H1 (cell line): ENCODE measurements at regions not wholly inside any gene's neighbourhood (a gene's known extent, or its start where the extent isn't known, plus 50 kb on each side); places are given as distances from the start of the nearest gene placed in this dataset.

Experiments
- CTCF ChIA-PET: fragments of 300-600 bp; sonication (Branson Sonifier 250); formaldehyde crosslinking; loops from one replicate; lab custom pipeline; 2021; ENCODE audit not compliant: partially characterized antibody; lab: Charles Lee
- POLR2A ChIA-PET: fragments of 300-600 bp; sonication (Branson Sonifier 250); formaldehyde crosslinking; loops from one replicate; lab custom pipeline; 2021; ENCODE audit warnings: inconsistent platforms; ENCODE audit not compliant: partially characterized antibody; lab: Charles Lee
- DNase-seq, 2 experiments: peaks; one replicate each; pipeline versions ENCODE4 v3.0.0 to v3.0.0-alpha.2; 2010 to 2022; ENCODE audit warnings: low spot score in 2 of 2, low read depth in 1 of 2, mixed read lengths in 1 of 2
- FAIRE-seq: peaks from 2 replicates; lab custom pipeline; 2011; peaks lifted over from hg19 to GRCh38; lab: Jason Lieb, UNC
- H2AFZ ChIP-seq: 2 replicates; pipeline ENCODE4 v1.8.1; 2012; ENCODE audit warnings: low read length, inconsistent platforms
- H2AK5ac ChIP-seq: 2 replicates; pipeline ENCODE4 v1.6.1; 2013; ENCODE audit warnings: low read depth, low read length
- H2BK120ac ChIP-seq: replicated peaks from 2 replicates; pipeline ENCODE3; 2013; ENCODE audit warnings: low read depth, low read length, inconsistent platforms
- H2BK12ac ChIP-seq: 2 replicates; pipeline ENCODE4 v1.6.1; 2013; ENCODE audit warnings: low read depth, low read length
- H2BK15ac ChIP-seq: 2 replicates; pipeline ENCODE4 v1.6.1; 2013; ENCODE audit warnings: low read length
- H2BK20ac ChIP-seq: 2 replicates; pipeline ENCODE4 v1.6.1; 2013; ENCODE audit warnings: low read length
- H2BK5ac ChIP-seq: 2 replicates; pipeline ENCODE4 v1.6.1; 2013; ENCODE audit warnings: low read depth, low read length
- H3K14ac ChIP-seq: 2 replicates; pipeline ENCODE4 v1.6.1; 2013; ENCODE audit warnings: inconsistent platforms; ENCODE audit not compliant: insufficient read length
- H3K18ac ChIP-seq: 2 replicates; pipeline ENCODE4 v1.6.1; 2013; ENCODE audit warnings: low read length; ENCODE audit errors: extremely low read depth
- H3K23ac ChIP-seq: 2 replicates; pipeline ENCODE4 v1.6.1; 2013; ENCODE audit warnings: inconsistent platforms; ENCODE audit not compliant: insufficient read length
- H3K23me2 ChIP-seq: 2 replicates; pipeline ENCODE4 v1.6.1; 2013; ENCODE audit warnings: low read depth, low read length
- H3K27ac ChIP-seq: 2 replicates; pipeline ENCODE4 v1.6.1; 2011; ENCODE audit warnings: low read depth, low read length, inconsistent platforms
- H3K27me3 ChIP-seq, 4 experiments: replicated peaks in 1 of 4; 1 replicate in 1 of 4; 2 replicates in 3 of 4; pipeline versions ENCODE4 v1.6.1 to v1.8.1; 2011 to 2013; ENCODE audit warnings: low read length in 3 of 4, mild to moderate bottlenecking in 3 of 4, inconsistent platforms in 2 of 4, mixed read lengths in 2 of 4, moderate library complexity in 1 of 4; ENCODE audit not compliant: control insufficient read depth in 3 of 4, insufficient read depth in 3 of 4; ENCODE audit errors: extremely low read depth in 1 of 4
- H3K36me3 ChIP-seq, 4 experiments: 2 replicates each; pipeline versions ENCODE4 v1.6.1 to v1.8.1; 2011 to 2013; ENCODE audit warnings: mild to moderate bottlenecking in 4 of 4, low read length in 3 of 4, moderate library complexity in 2 of 4, control low read depth in 1 of 4, inconsistent platforms in 1 of 4; ENCODE audit not compliant: insufficient read depth in 4 of 4, control insufficient read depth in 2 of 4
- H3K4ac ChIP-seq: replicated peaks from 2 replicates; pipeline ENCODE3; 2013; ENCODE audit warnings: low read length, low read depth, mixed read lengths, inconsistent platforms; ENCODE audit not compliant: insufficient read length
- H3K4me1 ChIP-seq, 4 experiments: replicated peaks in 1 of 4; 1 replicate in 1 of 4; 2 replicates in 3 of 4; pipeline versions ENCODE4 v1.6.1 to v1.8.1; 2011 to 2013; ENCODE audit warnings: low read length in 3 of 4, inconsistent platforms in 2 of 4, mixed read lengths in 1 of 4; ENCODE audit not compliant: insufficient read depth in 4 of 4, control insufficient read depth in 3 of 4
- H3K4me2 ChIP-seq, 2 experiments: 2 replicates each; pipeline versions ENCODE4 v1.6.1 to v1.8.1; 2011 to 2013; ENCODE audit warnings: low read depth in 2 of 2, low read length in 2 of 2, control low read depth in 1 of 2, inconsistent platforms in 1 of 2, mild to moderate bottlenecking in 1 of 2; ENCODE audit not compliant: insufficient read depth in 1 of 2
- H3K4me3 ChIP-seq, 4 experiments: fragments of 200-600, 300-600 bp in 1 of 4; sonication (generic), shearing (Covaris generic), sonication (Bioruptor Twin) in 1 of 4; 2 replicates each; pipeline versions ENCODE4 v1.5.1 to v1.8.1; 2011 to 2016; ENCODE audit warnings: low read length in 4 of 4, low read depth in 3 of 4, control low read depth in 2 of 4, inconsistent platforms in 2 of 4, mild to moderate bottlenecking in 2 of 4, mixed read lengths in 1 of 4, moderate library complexity in 1 of 4; ENCODE audit not compliant: insufficient read depth in 2 of 4; ENCODE audit errors: extremely low read depth in 1 of 4
- H3K56ac ChIP-seq: replicated peaks from 2 replicates; pipeline ENCODE3; 2013; ENCODE audit warnings: low read depth, mild to moderate bottlenecking, mixed read lengths, low read length, inconsistent platforms; ENCODE audit not compliant: insufficient read length
- H3K79me1 ChIP-seq: 2 replicates; pipeline ENCODE4 v1.6.1; 2013; ENCODE audit warnings: low read depth, low read length, control low read depth
- H3K79me2 ChIP-seq, 2 experiments: 2 replicates each; pipeline versions ENCODE4 v1.6.1 to v1.8.1; 2012 to 2013; ENCODE audit warnings: low read length in 2 of 2, mild to moderate bottlenecking in 2 of 2, inconsistent platforms in 1 of 2; ENCODE audit not compliant: insufficient read depth in 2 of 2, control insufficient read depth in 1 of 2
- H3K9ac ChIP-seq, 4 experiments: replicated peaks in 1 of 4; 1 replicate in 1 of 4; 2 replicates in 3 of 4; pipeline versions ENCODE4 v1.6.1 to v1.8.1; 2011 to 2013; ENCODE audit warnings: low read depth in 3 of 4, low read length in 3 of 4, control low read depth in 2 of 4, mild to moderate bottlenecking in 2 of 4, moderate library complexity in 2 of 4, inconsistent platforms in 1 of 4; ENCODE audit errors: extremely low read depth in 1 of 4
- H3K9me3 ChIP-seq, 2 experiments: 2 replicates each; pipeline versions ENCODE4 v1.6.1 to v1.8.1; 2012 to 2013; ENCODE audit warnings: mild to moderate bottlenecking in 2 of 2, moderate library complexity in 2 of 2, control low read depth in 1 of 2, inconsistent platforms in 1 of 2, low read depth in 1 of 2, low read length in 1 of 2, mixed read lengths in 1 of 2; ENCODE audit not compliant: insufficient read depth in 2 of 2
- H4K20me1 ChIP-seq, 2 experiments: replicated peaks in 1 of 2; 2 replicates each; pipeline versions ENCODE3 to v1.8.1; 2011 to 2013; ENCODE audit warnings: inconsistent platforms in 2 of 2, low read length in 2 of 2, mild to moderate bottlenecking in 1 of 2; ENCODE audit not compliant: insufficient read depth in 2 of 2, control insufficient read depth in 1 of 2
- H4K5ac ChIP-seq: 2 replicates; pipeline ENCODE4 v1.6.1; 2013; ENCODE audit warnings: low read length, low read depth, mixed read lengths, inconsistent platforms; ENCODE audit not compliant: insufficient read length
- H4K8ac ChIP-seq: 2 replicates; pipeline ENCODE4 v1.8.0; 2013; ENCODE audit warnings: mild to moderate bottlenecking, moderate library complexity, low read length, inconsistent platforms; ENCODE audit not compliant: insufficient read depth; ENCODE audit errors: extremely low read depth
- H4K91ac ChIP-seq: replicated peaks from 2 replicates; pipeline ENCODE3; 2013; ENCODE audit warnings: low read length, mixed read lengths, inconsistent platforms; ENCODE audit not compliant: insufficient read length
- BCL11A ChIP-seq, 2 experiments: IDR thresholded peaks; one replicate each; pipeline ENCODE4 v1.6.1; 2011; ENCODE audit warnings: low read depth in 2 of 2, low read length in 2 of 2, mild to moderate bottlenecking in 2 of 2
- CBX8 ChIP-seq: fragments of 300-800, 300-1000 bp; sonication (generic); IDR thresholded peaks from 2 replicates; pipeline ENCODE4 v1.7.1; 2016; ENCODE audit warnings: low read depth, low read length, borderline replicate concordance
- CEBPB ChIP-seq: IDR thresholded peaks from 2 replicates; pipeline ENCODE4 v1.6.1; 2012; ENCODE audit warnings: low read depth, low read length
- CHD1 ChIP-seq: IDR thresholded peaks from 2 replicates; pipeline ENCODE4 v1.6.1; 2012; ENCODE audit warnings: low read depth, low read length, improper control_type of control experiment
- CHD2 ChIP-seq: IDR thresholded peaks from 2 replicates; pipeline ENCODE4 v1.6.1; 2012; ENCODE audit warnings: low read length, improper control_type of control experiment
- CTBP2 ChIP-seq: IDR thresholded peaks from 2 replicates; pipeline ENCODE4 v1.7.0; 2011; ENCODE audit warnings: borderline replicate concordance, mild to moderate bottlenecking, moderate library complexity, mixed read lengths, low read length; ENCODE audit not compliant: insufficient read depth, insufficient read length
- CTCF ChIP-seq, 3 experiments: IDR thresholded peaks; 1 replicate in 2 of 3; 2 replicates in 1 of 3; pipeline versions ENCODE4 v1.5.1 to v1.6.1; 2011; ENCODE audit warnings: low read length in 3 of 3, mild to moderate bottlenecking in 3 of 3, inconsistent platforms in 2 of 3, low read depth in 1 of 3, moderate library complexity in 1 of 3; ENCODE audit not compliant: insufficient read depth in 1 of 3; ENCODE audit errors: control extremely low read depth in 1 of 3
- JUN ChIP-seq: IDR thresholded peaks from 2 replicates; pipeline ENCODE4 v1.6.1; 2011; ENCODE audit warnings: low read depth, mild to moderate bottlenecking, improper control_type of control experiment, low read length
- KDM5A ChIP-seq: fragments of 200-600 bp; IDR thresholded peaks from 2 replicates; pipeline ENCODE4 v1.7.1; 2012; ENCODE audit warnings: mild to moderate bottlenecking, low read length, inconsistent platforms, mixed read lengths
- MAX ChIP-seq: IDR thresholded peaks from 2 replicates; pipeline ENCODE4 v1.6.1; 2012; ENCODE audit warnings: inconsistent platforms
- NANOG ChIP-seq: IDR thresholded peaks from 2 replicates; pipeline ENCODE4 v1.6.1; 2011; ENCODE audit warnings: low read length, low read depth, mild to moderate bottlenecking, inconsistent platforms; ENCODE audit not compliant: insufficient read depth, poor library complexity, severe bottlenecking
- SP2 ChIP-seq: IDR thresholded peaks from 2 replicates; pipeline ENCODE4 v1.6.1; 2012; ENCODE audit warnings: mild to moderate bottlenecking, low read length, inconsistent platforms
- TEAD4 ChIP-seq: IDR thresholded peaks from 2 replicates; pipeline ENCODE4 v1.6.1; 2012; ENCODE audit warnings: low read depth, low read length, inconsistent platforms, mixed read lengths
- WGBS, 2 experiments: shearing (Covaris generic) in 1 of 2; methylation state at CpG; one replicate each; pipeline versions ENCODE4 v1.1.6 to v1.1.7; 2013 to 2015; ENCODE audit warnings: low lambda C conversion rate in 2 of 2, mixed read lengths in 2 of 2, inconsistent platforms in 1 of 2, low coverage in 1 of 2, missing lambda C conversion rate in 1 of 2; ENCODE audit not compliant: insufficient replicate concordance in 2 of 2, insufficient coverage in 1 of 2, insufficient read length in 1 of 2; ENCODE audit errors: extremely low coverage in 1 of 2, missing lambda C conversion rate in 1 of 2; 5-methylcytosine and 5-hydroxymethylcytosine counted together

- Histone ChIP-seq H3K9me3 (no peaks in the 10 kb centered on the region), H3K9ac (no peak overlapping the region), H3K4me2 (no peak overlapping the region), H2BK120ac (no peak overlapping the region), H3K23ac (no peak overlapping the region), H3K79me1 (no peaks in the 10 kb centered on the region), H3K18ac (no peak overlapping the region), H4K20me1 (no peaks in the 10 kb centered on the region), H3K4me1 (no peaks in the 10 kb centered on the region), H3K36me3 (no peaks in the 10 kb centered on the region), H3K79me2 (no peaks in the 10 kb centered on the region), H3K56ac (no peak overlapping the region), H2BK15ac (no peak overlapping the region), H2BK12ac (no peak overlapping the region), H3K27me3 (no peaks in the 10 kb centered on the region), H3K14ac (no peak overlapping the region), H3K4me3 (no peak overlapping the region), H3K27ac (no peak overlapping the region), H4K91ac (no peak overlapping the region), H4K5ac (no peak overlapping the region), H2BK5ac (no peak overlapping the region), H2AK5ac (no peak overlapping the region), H2BK20ac (no peak overlapping the region), H4K8ac (no peak overlapping the region), H3K4ac (no peak overlapping the region), H3K23me2 (no peaks in the 10 kb centered on the region), H2AFZ (no peak overlapping the region)
- no peak for FAIRE-seq
- ChIA-PET CTCF (no interaction called here), POLR2A (no interaction called here)
- 88 to 100% methylated on average over 2 to 3 of the region's 3 CpGs for WGBS, 2 experiments
- DNase-seq: no peak
- TF ChIP-seq CTBP2: no peak
- TF ChIP-seq CHD1: no peak
- no peak for TF ChIP-seq BCL11A (IDR thresholded peaks at IDR 0.05; ENCODE audit: low read depth in 2 of 2, low read length in 2 of 2)
- no peak for TF ChIP-seq JUN
- TF ChIP-seq CTCF (IDR thresholded peaks at IDR 0.05; ENCODE audit: control extremely low read depth in 1 of 3, insufficient read depth in 1 of 3, low read depth in 1 of 3, low read length in 3 of 3): no peak
- TF ChIP-seq NANOG: no peak
- no peak for TF ChIP-seq CEBPB
- TF ChIP-seq KDM5A: no peak
- no peak for TF ChIP-seq SP2
- no peak for TF ChIP-seq MAX
- TF ChIP-seq CBX8: no peak
- no peak for TF ChIP-seq CHD2
- TF ChIP-seq TEAD4: no peak
Observed at GRCh38 chr14:83757916-83758315, 1772.0 kb upstream of the FLRT2 start.
